BE2C (cell line): ENCODE measurements at regions not wholly inside any gene's neighbourhood (a gene's known extent, or its start where the extent isn't known, plus 50 kb on each side); places are given as distances from the start of the nearest gene placed in this dataset.

ENCODE experiments used
- DNase-seq: peaks from one replicate; pipeline ENCODE4 v3.0.0-alpha.2; 2020
- H3K27me3 ChIP-seq: fragments of 250-450 bp; sonication (Bioruptor Pico); 2 replicates; pipeline ENCODE4 v1.5.1; 2020; ENCODE audit warnings: mild to moderate bottlenecking
- H3K36me3 ChIP-seq: fragments of 250-450 bp; sonication (Bioruptor Pico); 2 replicates; pipeline ENCODE4 v1.5.1; 2020; ENCODE audit warnings: mild to moderate bottlenecking
- H3K4me1 ChIP-seq: fragments of 250-450 bp; sonication (Bioruptor Pico); 2 replicates; pipeline ENCODE4 v1.5.1; 2020
- H3K4me3 ChIP-seq: 2 replicates; pipeline ENCODE4 v1.5.1; 2011; ENCODE audit warnings: low read depth, low read length
- H3K9me3 ChIP-seq: fragments of 250-450 bp; sonication (Bioruptor Pico); 2 replicates; pipeline ENCODE4 v1.5.1; 2020
- TF ChIP-seq, protein P1 (sequence below): IDR thresholded peaks from 2 replicates; pipeline ENCODE4 v1.5.1; 2012; ENCODE audit warnings: mild to moderate bottlenecking, low read depth, low read length

DNA sequence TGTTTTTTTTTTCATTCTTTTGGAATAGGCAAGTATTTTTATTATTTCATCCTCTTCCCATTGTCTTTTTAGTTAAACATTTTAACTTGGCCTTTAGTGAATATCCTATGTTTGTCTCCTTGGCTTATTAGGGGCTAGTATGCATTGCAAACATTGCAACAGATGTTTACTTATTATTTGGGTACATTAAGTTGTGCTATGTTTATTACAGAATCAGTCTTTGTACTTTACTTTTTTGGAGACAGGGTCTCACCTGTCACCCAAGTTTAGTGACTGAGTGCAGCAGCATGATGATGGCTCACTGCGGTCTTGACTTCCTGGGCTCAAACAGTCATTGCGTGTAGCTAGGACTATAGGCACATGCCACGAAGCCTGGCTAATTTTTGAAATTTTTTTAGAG, 51.1 kb upstream of the NUDT6 start:
- Histone ChIP-seq H3K4me3 (no peak overlapping the region), H3K4me1 (no peaks in the 10 kb centered on the region), H3K27me3 (no peaks in the 10 kb centered on the region), H3K36me3 (peaks cover 3% of the 10 kb centered on the region), H3K9me3 (no peaks in the 10 kb centered on the region)
- TF ChIP-seq, protein P1, sequence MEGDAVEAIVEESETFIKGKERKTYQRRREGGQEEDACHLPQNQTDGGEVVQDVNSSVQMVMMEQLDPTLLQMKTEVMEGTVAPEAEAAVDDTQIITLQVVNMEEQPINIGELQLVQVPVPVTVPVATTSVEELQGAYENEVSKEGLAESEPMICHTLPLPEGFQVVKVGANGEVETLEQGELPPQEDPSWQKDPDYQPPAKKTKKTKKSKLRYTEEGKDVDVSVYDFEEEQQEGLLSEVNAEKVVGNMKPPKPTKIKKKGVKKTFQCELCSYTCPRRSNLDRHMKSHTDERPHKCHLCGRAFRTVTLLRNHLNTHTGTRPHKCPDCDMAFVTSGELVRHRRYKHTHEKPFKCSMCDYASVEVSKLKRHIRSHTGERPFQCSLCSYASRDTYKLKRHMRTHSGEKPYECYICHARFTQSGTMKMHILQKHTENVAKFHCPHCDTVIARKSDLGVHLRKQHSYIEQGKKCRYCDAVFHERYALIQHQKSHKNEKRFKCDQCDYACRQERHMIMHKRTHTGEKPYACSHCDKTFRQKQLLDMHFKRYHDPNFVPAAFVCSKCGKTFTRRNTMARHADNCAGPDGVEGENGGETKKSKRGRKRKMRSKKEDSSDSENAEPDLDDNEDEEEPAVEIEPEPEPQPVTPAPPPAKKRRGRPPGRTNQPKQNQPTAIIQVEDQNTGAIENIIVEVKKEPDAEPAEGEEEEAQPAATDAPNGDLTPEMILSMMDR: no peak
- no peak for DNase-seq

- no peak for DNase-seq
- Histone ChIP-seq H3K27me3 (no peaks in the 10 kb centered on the region), H3K9me3 (no peaks in the 10 kb centered on the region), H3K4me1 (no peaks in the 10 kb centered on the region), H3K36me3 (peaks cover 6% of the 10 kb centered on the region), H3K4me3 (no peak overlapping the region)
- TF ChIP-seq, protein P1: no peak
Measured at GRCh38 chr4:122976111-122976510, 53.7 kb upstream of the NUDT6 start.

DNA sequence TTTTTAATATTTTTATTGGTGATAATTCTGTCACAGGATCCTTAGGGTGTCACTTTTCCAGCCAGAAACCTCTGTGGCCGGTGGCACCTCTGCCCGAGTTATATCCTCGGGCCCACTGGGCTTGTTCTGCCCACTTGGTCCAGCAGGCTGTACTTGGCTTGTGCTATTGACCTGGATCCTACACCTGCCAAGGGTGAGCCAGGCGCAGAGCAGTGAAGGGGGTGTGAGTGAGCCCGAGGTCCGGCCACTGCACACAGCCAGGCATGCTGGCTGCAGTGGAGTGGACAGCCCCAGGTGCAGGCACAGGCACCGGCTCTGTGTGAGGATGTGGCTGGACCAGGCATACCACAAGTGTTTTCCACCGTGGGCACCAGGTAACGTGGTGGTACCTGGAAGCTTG, 54.7 kb upstream of the NUDT6 start:
- Histone ChIP-seq H3K27me3 (no peaks in the 10 kb centered on the region), H3K36me3 (peaks cover 6% of the 10 kb centered on the region), H3K4me1 (no peaks in the 10 kb centered on the region), H3K9me3 (no peaks in the 10 kb centered on the region), H3K4me3 (no peak overlapping the region)
- TF ChIP-seq, protein P1: no peak
- DNase-seq: no peak

DNA sequence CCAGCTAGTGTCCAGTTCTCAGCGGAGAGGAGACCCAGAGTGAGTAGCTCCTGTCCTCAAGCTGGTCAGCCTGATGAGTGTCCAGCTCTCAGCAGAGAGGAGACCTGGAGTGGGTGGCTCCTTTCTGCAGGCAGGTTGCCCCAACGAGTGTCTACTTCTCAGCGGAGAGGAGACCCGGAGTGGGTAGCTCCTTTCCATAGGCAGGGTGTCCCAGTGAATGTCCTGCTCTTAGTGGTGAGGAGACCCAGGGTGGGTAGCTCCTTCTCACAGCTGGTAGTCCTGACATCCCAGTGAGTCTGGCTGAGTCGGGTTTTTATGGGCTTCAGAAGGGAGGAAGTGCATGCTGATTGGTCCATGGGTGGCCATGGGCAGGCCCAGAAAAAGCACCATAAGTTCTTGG, 55.7 kb upstream of the NUDT6 start:
- Histone ChIP-seq H3K4me3 (no peak overlapping the region), H3K4me1 (no peaks in the 10 kb centered on the region), H3K9me3 (no peaks in the 10 kb centered on the region), H3K27me3 (no peaks in the 10 kb centered on the region), H3K36me3 (peaks cover 6% of the 10 kb centered on the region)
- DNase-seq: no peak
- TF ChIP-seq, protein P1: no peak

GRCh38 chr4:122978789-122979188, 56.4 kb upstream of the NUDT6 start:
- DNase-seq: no peak
- Histone ChIP-seq H3K27me3 (no peaks in the 10 kb centered on the region), H3K36me3 (peaks cover 8% of the 10 kb centered on the region), H3K4me1 (no peaks in the 10 kb centered on the region), H3K4me3 (no peak overlapping the region), H3K9me3 (no peaks in the 10 kb centered on the region)
- TF ChIP-seq, protein P1: no peak

DNA sequence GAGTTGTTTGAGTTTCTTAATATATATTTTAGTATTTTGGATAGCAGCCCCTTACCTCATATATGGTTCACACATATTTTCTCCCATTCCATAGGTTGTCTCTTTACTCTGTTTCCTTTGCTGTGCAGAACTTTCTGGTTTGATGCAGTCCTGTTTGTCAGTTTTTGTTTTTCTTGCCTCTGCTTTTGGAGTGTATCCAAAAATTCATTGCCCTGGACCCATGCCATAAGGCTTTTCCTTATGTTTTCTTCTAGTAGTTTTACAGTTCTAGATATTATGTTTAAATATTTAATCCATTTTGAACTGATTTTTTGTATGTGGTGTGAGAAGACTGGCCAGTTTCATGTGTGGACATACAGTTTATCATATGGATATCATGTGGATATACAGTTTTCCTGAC, 58.5 kb upstream of the NUDT6 start:
- Histone ChIP-seq H3K4me1 (no peaks in the 10 kb centered on the region), H3K27me3 (no peaks in the 10 kb centered on the region), H3K4me3 (no peak overlapping the region), H3K9me3 (no peaks in the 10 kb centered on the region), H3K36me3 (peaks cover 9% of the 10 kb centered on the region)
- TF ChIP-seq, protein P1: no peak
- DNase-seq: no peak
